ENCODE measurements at regions not wholly inside any gene's neighbourhood (a gene's known extent, or its start where the extent isn't known, plus 50 kb on each side); places are given as distances from the start of the nearest gene placed in this dataset.
"Not testable (repeated sequence)": the region's sequence is repeated elsewhere in the genome, so short reads cannot be mapped to it uniquely, and the experiment has no call there.

DNA sequence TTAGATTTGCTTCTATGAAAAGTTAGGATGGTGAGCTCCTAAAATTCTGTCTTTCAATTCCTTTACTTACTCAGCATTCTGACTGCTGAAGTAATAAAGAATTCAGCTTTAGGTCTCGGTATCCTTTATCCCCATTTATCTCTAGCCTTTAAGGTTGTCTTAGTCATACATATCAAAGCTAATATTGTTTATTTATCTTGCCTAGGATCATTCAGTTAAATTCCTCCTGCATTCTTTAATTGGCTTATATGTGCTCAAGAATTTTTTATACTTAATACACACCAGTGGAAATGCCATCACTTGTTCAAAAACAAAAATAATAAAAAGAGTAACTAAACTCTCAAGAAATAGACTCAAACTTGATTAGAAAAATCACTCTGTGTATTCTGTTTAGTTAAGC, 507.0 kb downstream of the ZPLD1 start:
- Mint-ChIP-seq H3K9me3 (ENCODE audit: low read depth) (no peaks in the 10 kb centered on the region), H3K27ac (no peak overlapping the region), H3K27me3 (no peaks in the 10 kb centered on the region), H3K36me3 (ENCODE audit: low read depth) (no peaks in the 10 kb centered on the region), H3K4me1 (no peaks in the 10 kb centered on the region), H3K4me3 (no peak overlapping the region)
- POLR2A ChIA-PET, result no interaction called here
- DNase-seq (no peak), ATAC-seq (no peak)
- intact Hi-C loops (cut with DNase I, micrococcal nuclease), result no loop called here
- CTCF ChIA-PET, result no interaction called here

DNA sequence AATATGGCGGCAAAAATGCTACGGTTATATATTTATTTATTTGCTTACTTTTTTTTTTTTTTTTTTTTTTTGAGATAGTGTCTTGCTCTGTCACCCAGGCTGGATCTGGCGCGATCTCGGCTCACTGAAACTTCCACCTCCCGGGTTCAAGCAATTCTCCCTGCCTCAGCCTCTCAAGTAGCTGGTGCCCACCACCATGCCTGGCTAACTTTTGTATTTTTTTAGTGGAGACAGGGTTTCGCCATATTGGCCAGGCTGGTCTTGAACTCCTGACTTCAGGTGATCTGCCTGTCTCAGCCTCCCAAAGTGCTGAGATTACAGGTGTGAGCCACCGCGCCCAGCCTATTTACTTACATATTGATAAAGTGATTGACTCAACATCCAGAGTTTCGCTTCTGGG, 511.6 kb downstream of the ZPLD1 start:
- POLR2A ChIA-PET, result not testable (repeated sequence)

DNA sequence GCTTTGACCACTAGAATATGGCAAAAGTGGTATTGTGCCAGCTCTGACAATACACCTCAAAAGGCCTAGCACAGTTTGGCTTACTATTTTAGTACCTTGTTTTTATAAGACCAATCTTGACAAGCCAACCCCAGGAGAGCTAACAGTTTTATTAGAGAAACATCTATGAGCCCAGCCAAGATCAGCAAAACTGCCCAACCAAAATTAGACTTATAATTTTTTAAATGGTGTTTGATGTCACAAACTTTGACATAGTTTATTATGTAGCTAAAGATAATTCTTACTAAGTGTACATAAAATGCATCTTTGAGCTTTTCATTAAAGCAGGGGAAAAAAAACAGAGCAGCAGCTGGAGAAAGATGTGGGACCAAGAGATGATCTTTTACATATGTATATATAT, 537.5 kb downstream of the ZPLD1 start:
- no peak for ATAC-seq
- Mint-ChIP-seq H3K4me1 (no peaks in the 10 kb centered on the region), H3K9me3 (ENCODE audit: low read depth) (no peaks in the 10 kb centered on the region), H3K27ac (no peak overlapping the region), H3K36me3 (ENCODE audit: low read depth) (no peaks in the 10 kb centered on the region), H3K27me3 (no peaks in the 10 kb centered on the region), H3K4me3 (no peak overlapping the region)
- CTCF ChIA-PET, result no interaction called here
- no peak for DNase-seq
- intact Hi-C loops (cut with DNase I, micrococcal nuclease), result no loop called here
- POLR2A ChIA-PET, result no interaction called here

More for the DNA sequence above, 511.6 kb downstream of the ZPLD1 start:
- CTCF ChIA-PET; DNase-seq; H3K27me3 Mint-ChIP-seq; H3K36me3 Mint-ChIP-seq (ENCODE audit: low read depth); H3K4me1 Mint-ChIP-seq; H3K27ac Mint-ChIP-seq; ATAC-seq; H3K9me3 Mint-ChIP-seq (ENCODE audit: low read depth); intact Hi-C loops (cut with DNase I, micrococcal nuclease); H3K4me3 Mint-ChIP-seq: not testable (repeated sequence)

DNA sequence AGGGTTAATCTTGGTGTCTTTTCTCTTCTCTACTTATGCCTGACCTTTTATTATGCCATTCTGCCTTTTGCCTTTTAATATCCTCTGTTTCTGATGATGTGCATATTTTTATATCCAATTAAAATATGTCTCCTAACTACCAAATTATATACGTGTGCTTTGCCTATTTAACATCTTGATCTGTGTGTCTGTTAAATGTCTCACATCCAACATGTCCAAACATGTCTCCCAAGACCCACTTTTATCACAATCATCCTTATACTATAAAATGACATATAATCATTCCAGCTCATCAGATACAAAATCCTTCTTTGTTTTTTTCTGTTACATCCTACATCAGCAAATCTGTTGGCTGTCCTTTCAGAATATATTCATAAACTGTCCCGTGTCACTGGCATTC, 539.5 kb downstream of the ZPLD1 start:
- intact Hi-C loops (cut with DNase I, micrococcal nuclease), result no loop called here
- POLR2A ChIA-PET, result no interaction called here
- no peak for DNase-seq
- Mint-ChIP-seq H3K27me3 (no peaks in the 10 kb centered on the region), H3K27ac (no peak overlapping the region), H3K4me3 (no peak overlapping the region), H3K36me3 (ENCODE audit: low read depth) (no peaks in the 10 kb centered on the region), H3K4me1 (no peaks in the 10 kb centered on the region), H3K9me3 (ENCODE audit: low read depth) (peaks cover 2% of the 10 kb centered on the region)
- ATAC-seq, result no peak
- CTCF ChIA-PET, result no interaction called here

DNA sequence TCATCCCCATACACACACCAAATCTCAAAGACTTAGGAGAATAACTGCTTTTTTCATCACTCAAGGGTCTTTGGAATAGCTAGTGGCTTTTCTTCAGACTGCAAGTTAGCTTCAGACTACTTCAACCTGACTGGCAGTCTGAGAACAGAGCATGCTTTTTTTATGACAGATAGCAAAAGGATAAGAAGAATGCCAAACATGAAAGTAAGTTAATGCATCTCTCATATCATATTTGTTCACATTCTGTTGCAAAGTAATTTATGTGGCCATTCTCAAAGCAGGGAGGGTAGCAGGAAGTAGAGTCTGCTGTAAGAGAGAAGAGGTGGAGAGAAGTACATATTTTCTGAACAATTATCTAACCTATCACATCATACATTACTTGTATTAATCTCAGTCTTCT, 544.4 kb downstream of the ZPLD1 start:
- DNase-seq, result no peak
- H3K9me3 Mint-ChIP-seq (ENCODE audit: low read depth), result peaks cover 5% of the 10 kb centered on the region
- no peak for ATAC-seq
- H3K27ac Mint-ChIP-seq, result no peak overlapping the region
- no peaks in the 10 kb centered on the region for H3K27me3 Mint-ChIP-seq
- ChIA-PET CTCF (no interaction called here), POLR2A (no interaction called here)
- H3K4me1 Mint-ChIP-seq, result no peaks in the 10 kb centered on the region
- no peak overlapping the region for H3K4me3 Mint-ChIP-seq
- no peaks in the 10 kb centered on the region for H3K36me3 Mint-ChIP-seq (ENCODE audit: low read depth)
- intact Hi-C loops (cut with DNase I, micrococcal nuclease), result no loop called here

DNA sequence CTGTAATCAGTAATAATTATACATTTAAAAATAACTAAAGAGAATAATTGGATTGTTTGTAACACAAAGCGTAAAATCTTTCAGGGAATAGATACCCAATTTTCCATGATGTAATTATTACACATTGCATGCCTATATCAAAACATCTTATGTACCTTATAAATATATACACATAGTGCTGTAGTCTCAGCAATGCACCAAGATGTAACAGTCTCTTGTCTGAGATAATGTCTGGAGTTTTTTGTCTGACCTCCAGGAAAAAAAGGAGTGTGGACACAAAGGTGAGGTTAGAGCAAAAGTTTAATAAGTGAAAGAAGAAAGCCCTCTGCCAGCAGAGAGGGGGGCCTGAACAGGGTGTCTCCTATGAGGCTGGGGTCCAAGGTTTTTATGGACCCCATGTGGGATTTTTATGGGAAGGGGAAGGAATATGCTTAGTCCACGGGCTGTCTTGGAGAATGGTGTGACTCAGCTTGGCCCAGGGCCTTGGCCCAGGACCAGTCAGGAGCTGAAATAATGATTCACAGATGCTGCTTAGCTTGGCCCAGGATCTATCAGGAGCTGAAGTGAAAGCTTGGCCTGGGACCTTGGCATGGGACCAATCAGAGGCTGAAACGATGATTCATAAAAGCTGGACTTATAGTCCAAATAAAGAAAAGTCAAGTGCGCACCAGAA, 545.0 kb downstream of the ZPLD1 start:
- no peaks in the 10 kb centered on the region for H3K4me1 Mint-ChIP-seq
- no peaks in the 10 kb centered on the region for H3K27me3 Mint-ChIP-seq
- ATAC-seq (no peak), DNase-seq (no peak)
- CTCF ChIA-PET, result no interaction called here
- intact Hi-C loops (cut with DNase I, micrococcal nuclease), result no loop called here
- no peaks in the 10 kb centered on the region for H3K36me3 Mint-ChIP-seq (ENCODE audit: low read depth)
- POLR2A ChIA-PET, result no interaction called here
- no peak overlapping the region for H3K27ac Mint-ChIP-seq
- no peak overlapping the region for H3K4me3 Mint-ChIP-seq
- peaks cover 5% of the 10 kb centered on the region for H3K9me3 Mint-ChIP-seq (ENCODE audit: low read depth)

DNA sequence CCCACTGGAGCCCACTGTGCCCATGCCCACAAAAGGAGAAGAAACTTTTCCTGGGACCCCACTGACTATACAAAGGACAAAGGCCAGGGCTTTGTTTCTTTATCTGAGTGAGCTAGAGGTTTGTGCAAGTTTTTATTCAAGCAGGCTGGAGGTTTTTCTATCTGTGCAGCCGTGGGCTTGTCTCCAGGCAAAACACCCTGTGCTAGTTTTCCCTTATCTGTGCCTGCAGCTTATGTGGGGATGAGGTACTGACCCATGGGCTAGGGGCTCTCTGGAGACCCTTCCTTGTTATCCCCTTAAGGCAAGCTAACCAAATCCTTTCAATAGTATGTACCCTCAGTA, 545.5 kb downstream of the ZPLD1 start:
- ATAC-seq (no peak), DNase-seq (no peak)
- no peak overlapping the region for H3K4me3 Mint-ChIP-seq
- H3K36me3 Mint-ChIP-seq (ENCODE audit: low read depth), result no peaks in the 10 kb centered on the region
- peaks cover 5% of the 10 kb centered on the region for H3K9me3 Mint-ChIP-seq (ENCODE audit: low read depth)
- ChIA-PET POLR2A (no interaction called here), CTCF (no interaction called here)
- no peak overlapping the region for H3K27ac Mint-ChIP-seq
- no peaks in the 10 kb centered on the region for H3K4me1 Mint-ChIP-seq
- intact Hi-C loops (cut with DNase I, micrococcal nuclease), result no loop called here
- H3K27me3 Mint-ChIP-seq, result no peaks in the 10 kb centered on the region

DNA sequence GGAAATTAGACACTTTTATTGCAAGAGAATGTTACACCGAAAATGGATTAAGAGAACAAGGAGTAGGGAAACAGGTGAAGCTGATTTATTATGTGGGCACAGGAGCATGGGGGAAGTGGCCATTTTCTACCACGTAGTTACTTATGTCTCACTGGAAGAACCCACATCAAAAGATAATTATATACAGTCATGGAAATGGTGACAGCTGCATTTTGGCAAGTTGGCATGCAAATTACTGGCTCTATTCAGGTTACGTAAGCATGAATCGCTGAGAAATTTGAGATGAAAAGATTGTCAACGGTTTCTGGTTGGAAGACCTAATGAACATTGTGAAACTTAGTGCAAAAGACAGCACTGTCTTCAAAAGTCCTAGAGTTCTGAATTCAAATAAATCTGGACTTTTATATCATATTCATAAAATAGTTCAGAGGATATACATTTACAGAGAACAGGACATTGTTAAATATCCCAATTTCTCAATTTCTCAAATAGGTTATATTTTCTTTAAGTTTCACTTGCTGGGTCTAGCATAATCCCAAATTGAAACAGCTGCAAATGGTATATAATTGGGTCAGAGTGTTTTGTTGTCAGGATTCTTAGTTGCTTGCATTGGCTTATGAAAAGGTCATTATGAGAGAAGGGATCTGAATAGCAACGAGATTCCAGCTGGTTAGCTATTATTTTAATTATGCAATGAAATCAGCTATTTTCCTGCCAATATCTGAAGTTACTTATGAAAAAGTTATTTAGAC, 567.8 kb downstream of the ZPLD1 start:
- Mint-ChIP-seq H3K27ac (no peak overlapping the region), H3K4me3 (no peak overlapping the region), H3K9me3 (ENCODE audit: low read depth) (peaks cover 3% of the 10 kb centered on the region), H3K4me1 (no peaks in the 10 kb centered on the region), H3K36me3 (ENCODE audit: low read depth) (no peaks in the 10 kb centered on the region), H3K27me3 (no peaks in the 10 kb centered on the region)
- ChIA-PET POLR2A (no interaction called here), CTCF (no interaction called here)
- DNase-seq, result no peak
- intact Hi-C loops (cut with DNase I, micrococcal nuclease), result no loop called here
- ATAC-seq, result no peak

DNA sequence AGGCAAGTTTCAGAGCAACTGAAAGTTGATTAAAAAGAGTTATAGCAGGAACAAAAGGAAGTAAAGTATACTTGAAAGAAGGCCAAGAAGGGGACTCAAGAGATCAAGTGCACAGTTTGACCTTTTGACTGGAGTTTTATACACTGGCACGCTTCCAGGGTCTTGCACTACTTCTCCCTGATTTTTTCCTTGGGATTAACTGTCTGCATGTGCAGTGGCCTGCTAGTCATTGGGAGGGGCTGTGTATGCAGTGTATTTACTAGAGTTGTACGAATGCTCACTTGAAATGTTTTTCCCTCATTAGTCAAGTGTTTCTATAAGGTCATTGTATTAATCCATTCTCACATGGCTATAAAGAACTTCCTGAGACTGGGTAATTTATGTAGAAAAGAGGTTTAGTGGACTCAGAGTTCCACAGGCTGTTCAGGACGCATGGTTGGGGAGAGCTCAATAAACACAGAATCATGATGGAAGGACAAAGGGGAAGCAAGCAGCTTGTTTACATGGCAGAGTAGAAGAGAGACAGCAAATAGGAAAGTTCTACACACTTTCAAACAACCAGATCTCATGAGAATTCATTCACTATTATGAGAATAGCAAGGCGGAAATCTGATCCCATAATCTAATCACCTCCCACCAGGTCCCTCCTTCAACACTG, 571.8 kb downstream of the ZPLD1 start:
- no peaks in the 10 kb centered on the region for H3K36me3 Mint-ChIP-seq (ENCODE audit: low read depth)
- no peak overlapping the region for H3K4me3 Mint-ChIP-seq
- no peaks in the 10 kb centered on the region for H3K4me1 Mint-ChIP-seq
- no peaks in the 10 kb centered on the region for H3K27me3 Mint-ChIP-seq
- intact Hi-C loops (cut with DNase I, micrococcal nuclease), result no loop called here
- DNase-seq, result no peak
- peaks cover 3% of the 10 kb centered on the region for H3K9me3 Mint-ChIP-seq (ENCODE audit: low read depth)
- no peak for ATAC-seq
- CTCF ChIA-PET, result no interaction called here
- POLR2A ChIA-PET, result no interaction called here
- H3K27ac Mint-ChIP-seq, result no peak overlapping the region

DNA sequence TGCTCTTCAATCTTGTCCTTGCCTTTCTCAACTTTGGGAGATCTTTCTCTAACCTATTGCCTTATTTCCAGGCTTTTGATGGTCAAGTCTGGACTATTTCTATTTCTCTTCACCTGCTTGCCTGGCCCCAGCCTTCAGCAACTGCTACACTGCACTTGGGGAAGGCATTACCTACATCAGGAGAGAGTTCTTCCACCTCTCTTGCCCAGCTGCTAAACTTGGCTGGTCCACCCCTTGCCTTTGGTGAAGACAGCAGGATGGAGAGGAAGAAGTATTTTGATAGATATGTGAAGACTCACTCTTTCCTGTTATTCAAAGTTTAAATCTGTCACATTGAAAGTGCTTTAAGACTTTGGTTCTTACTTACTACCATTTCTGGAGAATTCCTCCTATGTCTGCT, 574.8 kb downstream of the ZPLD1 start:
- ChIA-PET CTCF (no interaction called here), POLR2A (no interaction called here)
- Mint-ChIP-seq H3K4me3 (no peak overlapping the region), H3K36me3 (ENCODE audit: low read depth) (no peaks in the 10 kb centered on the region), H3K27me3 (no peaks in the 10 kb centered on the region), H3K9me3 (ENCODE audit: low read depth) (peaks cover 4% of the 10 kb centered on the region), H3K27ac (no peak overlapping the region), H3K4me1 (no peaks in the 10 kb centered on the region)
- ATAC-seq (no peak), DNase-seq (no peak)
- intact Hi-C loops (cut with DNase I, micrococcal nuclease), result no loop called here

DNA sequence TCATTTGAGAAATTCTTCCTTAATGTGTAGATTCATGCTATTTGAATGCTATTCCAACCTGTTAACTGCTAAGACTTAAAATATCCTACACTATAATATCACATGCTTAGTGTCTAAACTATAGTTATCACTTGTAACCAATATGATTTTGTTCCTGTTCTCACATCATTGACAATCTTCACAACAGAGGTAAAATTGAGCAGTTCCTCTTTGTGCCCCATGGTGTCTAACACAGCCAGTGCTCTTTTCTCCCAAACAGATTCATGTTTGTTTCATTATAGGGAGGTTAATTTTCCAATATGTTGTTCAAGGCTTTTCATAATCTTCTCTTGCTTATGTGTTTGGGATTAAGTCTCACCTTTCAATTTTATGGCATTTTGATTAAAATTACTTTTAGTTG, 591.1 kb downstream of the ZPLD1 start:
- no peaks in the 10 kb centered on the region for H3K4me1 Mint-ChIP-seq
- ChIA-PET CTCF (no interaction called here), POLR2A (no interaction called here)
- intact Hi-C loops (cut with DNase I, micrococcal nuclease), result no loop called here
- no peak overlapping the region for H3K27ac Mint-ChIP-seq
- H3K4me3 Mint-ChIP-seq, result no peak overlapping the region
- ATAC-seq, result no peak
- DNase-seq, result no peak
- no peaks in the 10 kb centered on the region for H3K36me3 Mint-ChIP-seq (ENCODE audit: low read depth)
- peaks cover 2% of the 10 kb centered on the region for H3K9me3 Mint-ChIP-seq (ENCODE audit: low read depth)
- no peaks in the 10 kb centered on the region for H3K27me3 Mint-ChIP-seq

DNA sequence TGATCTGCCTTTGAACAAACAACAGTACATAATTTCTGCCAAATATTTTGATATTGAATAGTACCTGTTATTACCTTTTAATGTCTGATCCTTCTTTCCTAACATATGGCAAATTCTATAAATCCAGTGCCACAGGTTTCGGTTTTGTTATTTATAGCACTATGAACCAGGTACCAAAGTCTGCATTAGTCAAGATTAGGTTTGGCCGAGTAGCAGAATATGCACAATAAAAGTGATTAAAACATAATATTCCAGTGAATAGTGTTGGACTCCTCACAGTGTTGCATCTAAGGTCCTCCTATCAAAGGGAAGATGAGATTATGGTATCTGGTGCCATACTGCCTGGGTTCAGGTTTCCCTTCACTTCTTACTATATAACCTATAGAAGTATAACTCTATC, 599.0 kb downstream of the ZPLD1 start:
- intact Hi-C loops (cut with DNase I, micrococcal nuclease), result no loop called here
- Mint-ChIP-seq H3K4me3 (no peak overlapping the region), H3K36me3 (ENCODE audit: low read depth) (no peaks in the 10 kb centered on the region), H3K27ac (no peak overlapping the region), H3K4me1 (no peaks in the 10 kb centered on the region), H3K27me3 (no peaks in the 10 kb centered on the region), H3K9me3 (ENCODE audit: low read depth) (peaks cover 2% of the 10 kb centered on the region)
- ATAC-seq (no peak), DNase-seq (no peak)
- POLR2A ChIA-PET, result no interaction called here
- CTCF ChIA-PET, result no interaction called here
